RCC 7860 (cell line): ENCODE measurements at regions not wholly inside any gene's neighbourhood (a gene's known extent, or its start where the extent isn't known, plus 50 kb on each side); places are given as distances from the start of the nearest gene placed in this dataset.
A peak's percentile ranks its signal among the peaks of the same experiment; 100 is the strongest.
"Not testable (repeated sequence)": the region's sequence is repeated elsewhere in the genome, so short reads cannot be mapped to it uniquely, and the experiment has no call there.

Experiments
- DNase-seq: peaks from one replicate; pipeline ENCODE4 v3.0.0-alpha.2; 2015; ENCODE audit warnings: low spot score
- FAIRE-seq: peaks from 2 replicates; lab custom pipeline; 2012; peaks lifted over from hg19 to GRCh38; lab: Jason Lieb, UNC

DNA sequence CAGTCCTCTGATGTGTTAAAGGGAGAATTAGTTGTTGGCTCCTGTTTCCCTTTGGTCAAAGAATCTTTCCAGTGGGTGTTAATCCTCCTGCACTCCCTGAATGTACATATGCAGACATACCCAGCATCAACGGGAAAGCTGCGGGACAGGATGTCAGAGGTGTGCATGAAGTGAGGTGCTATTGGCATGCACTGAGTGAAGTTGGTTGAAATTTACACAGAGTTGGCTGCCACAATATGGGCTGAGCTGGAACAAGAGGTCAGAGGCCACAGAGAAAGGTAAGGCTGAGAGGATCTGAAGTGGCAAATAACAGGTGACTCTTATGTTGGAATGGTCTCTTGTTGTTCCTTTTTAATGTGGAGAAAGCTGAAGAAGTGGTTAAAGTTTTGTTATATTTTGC lies 82.7 kb upstream of the AKIRIN2 start:
- no peak for FAIRE-seq
- DNase-seq = no peak

DNA sequence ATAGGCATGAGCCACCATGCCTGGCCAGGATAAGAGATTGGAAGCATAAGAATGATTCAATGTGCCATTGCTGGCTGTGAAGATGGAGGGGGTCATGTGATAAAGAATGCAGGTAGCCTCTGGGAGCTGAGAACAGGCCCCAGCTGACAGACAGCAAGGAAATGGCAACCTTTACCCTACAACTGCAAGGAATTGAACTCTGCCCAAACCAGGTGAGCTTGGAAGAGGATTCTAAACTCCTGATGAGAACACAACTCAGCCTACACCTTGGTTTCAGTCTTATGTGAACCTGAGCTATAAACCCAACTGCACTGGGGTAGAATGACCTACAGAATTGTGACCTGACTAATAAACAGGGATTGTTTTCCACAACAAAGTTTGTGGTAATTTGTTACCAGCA lies 82.0 kb upstream of the AKIRIN2 start:
- DNase-seq (no peak), FAIRE-seq (no peak)

DNA sequence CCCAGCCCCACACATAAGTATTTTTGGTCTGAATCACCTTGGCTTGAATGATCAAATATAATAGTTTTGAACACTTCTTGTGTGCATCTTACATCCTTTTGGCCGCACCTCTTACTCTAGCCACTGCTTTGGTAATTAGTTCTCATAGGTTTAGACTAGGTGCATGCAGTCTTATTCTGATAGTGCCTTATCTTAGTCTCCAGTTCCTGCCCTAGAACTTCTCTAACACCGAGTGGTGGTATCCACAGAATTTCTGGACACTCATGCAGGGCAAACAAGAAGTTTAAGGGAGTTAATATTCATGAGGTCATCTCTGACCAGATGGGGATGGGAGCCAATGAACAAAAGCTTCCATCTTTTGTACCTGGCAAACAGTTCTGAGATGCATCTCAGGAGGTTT lies 77.5 kb upstream of the AKIRIN2 start:
- no peak for FAIRE-seq
- DNase-seq = no peak

DNA sequence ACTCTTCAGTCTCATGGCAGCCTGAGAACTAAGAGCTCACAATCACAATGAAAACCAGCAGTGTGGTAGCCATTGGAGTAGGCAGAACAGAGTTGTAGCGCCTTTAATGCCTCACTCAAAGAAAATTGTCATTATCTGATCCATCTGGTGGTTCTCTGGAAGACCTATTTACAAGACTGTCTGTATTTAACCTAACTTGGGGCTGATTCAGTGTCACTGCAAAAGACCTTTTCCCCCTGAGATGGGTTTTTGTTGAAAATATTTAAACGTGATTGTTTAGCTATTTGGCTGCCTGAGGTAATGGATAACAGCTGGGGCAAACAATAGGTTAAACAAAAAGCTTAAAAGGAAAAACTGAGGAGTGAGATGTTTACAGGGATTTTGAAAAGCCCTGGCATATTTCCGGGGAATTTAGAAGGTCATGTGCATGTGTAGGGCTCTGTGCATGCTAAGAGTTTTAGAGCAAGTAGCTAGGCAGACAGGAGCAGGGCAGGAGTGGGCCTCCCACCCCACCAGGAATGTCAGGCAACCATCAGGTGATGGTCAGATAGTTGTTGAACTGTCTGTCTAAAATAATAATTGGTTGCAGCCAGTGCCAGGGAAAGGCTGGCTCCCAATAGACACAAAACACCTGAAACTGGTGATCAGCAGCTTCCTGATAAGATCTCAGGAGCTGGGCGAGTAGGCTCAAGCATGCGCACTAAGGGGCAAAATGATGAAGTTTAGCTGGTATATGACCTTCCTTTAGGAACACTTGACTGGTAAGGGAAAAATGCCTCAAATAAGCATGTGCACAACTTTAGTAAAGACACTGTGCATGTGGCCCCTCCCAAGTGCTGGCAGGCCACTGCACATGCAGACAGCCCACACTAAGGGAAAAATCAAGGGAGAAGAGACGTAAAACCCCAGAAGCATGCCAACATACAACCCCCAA lies 70.8 kb upstream of the AKIRIN2 start:
- DNase-seq (no peak), FAIRE-seq (no peak)

DNA sequence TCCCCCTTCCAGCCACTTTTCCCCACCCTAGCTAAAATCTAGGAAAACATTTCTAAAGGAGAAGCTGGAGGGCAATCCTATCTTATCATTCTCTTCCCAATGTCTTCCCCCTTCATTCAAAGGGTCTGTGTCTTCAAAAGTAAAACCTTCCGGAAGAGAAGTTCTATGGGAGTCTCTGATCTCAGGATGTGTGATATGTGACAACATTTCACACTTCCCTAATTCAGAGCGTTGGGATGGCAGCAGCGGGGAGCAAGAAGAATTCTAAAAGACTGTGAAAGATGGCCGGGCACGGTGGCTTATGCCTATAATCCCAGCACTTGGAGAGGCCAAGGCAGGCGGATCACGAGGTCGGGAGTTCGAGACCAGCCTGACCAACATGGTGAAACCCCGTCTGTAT lies 65.4 kb upstream of the AKIRIN2 start:
- FAIRE-seq = no peak

DNA sequence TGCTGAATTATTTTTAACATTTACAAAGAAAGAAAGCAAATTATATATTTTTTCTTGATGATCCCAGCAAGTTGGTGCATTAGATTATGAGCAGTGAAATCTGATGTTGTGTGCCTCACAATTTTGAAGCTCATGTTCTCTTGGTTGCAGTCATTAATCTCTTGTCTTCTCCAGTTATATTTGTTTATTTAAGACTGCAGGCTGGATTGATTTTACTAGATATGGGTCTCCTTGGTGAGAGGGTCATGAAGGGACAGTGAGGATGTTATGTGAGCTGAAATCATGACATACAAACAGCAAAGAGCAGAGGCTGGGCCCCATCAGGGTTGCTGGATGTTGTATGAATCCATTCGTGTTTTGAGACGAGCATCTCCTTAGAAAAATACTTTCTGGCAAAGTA lies 64.2 kb upstream of the AKIRIN2 start:
- DNase-seq = no peak
- no peak for FAIRE-seq

More for the DNA sequence above, 65.4 kb upstream of the AKIRIN2 start:
- DNase-seq = no peak

DNA sequence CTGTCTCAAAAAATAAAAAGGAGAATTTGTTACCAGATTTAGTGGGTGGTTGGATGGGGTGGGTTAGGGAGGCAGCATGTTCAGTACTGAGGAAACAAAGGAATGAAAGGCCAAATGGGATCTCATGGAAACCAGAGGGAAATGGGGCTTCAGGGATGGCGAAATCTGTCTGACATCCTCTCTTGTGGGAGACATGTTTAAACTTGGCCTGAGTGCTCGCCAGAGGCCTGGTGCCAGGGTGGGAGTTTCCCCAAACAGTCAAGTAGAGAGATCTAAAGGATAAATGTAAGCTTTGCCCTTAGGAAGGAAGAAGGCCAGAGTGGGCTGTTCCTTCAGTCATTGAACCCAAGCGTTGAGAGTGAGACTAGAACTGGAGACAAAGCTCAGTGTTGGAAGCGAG lies 61.9 kb upstream of the AKIRIN2 start:
- DNase-seq (no peak), FAIRE-seq (no peak)

DNA sequence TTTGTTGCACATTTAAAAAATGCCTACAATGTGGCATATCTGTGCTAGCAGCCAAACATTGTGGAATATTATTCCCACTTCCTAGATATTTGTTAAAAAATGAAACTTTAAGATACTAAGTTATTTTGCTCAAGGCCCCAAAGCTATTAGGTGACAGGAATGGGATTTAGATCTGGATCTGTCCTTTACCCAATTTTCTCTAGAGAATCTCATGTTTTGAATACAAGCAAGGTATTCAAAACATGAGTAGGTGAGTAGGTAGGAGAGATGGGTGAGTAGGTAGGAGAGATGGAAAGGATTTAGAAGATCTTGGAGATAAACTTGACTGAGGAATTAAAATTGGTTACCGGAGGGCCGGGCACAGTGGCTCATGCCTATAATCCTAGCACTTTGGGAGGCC lies 61.2 kb upstream of the AKIRIN2 start:
- DNase-seq (no peak), FAIRE-seq (no peak)

DNA sequence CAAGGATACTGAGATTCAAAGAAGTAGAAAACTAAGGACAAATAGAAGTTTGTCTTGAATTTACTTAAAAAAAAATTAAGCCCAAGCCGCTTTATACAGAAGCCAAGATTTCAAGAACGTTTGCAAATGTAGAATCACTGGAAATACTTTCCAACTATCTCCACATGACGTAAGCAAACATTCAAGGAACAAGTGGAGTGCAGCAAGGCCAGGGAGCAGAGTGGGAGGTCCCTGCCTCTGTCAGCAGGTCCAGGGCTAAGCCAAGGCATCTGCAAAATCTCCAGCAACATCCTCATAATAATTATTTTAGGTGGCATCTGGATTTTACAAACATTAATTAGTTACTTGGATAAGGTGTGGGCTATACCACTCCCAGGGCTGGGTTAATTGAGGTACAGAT lies 60.1 kb upstream of the AKIRIN2 start:
- no peak for DNase-seq
- no peak for FAIRE-seq

DNA sequence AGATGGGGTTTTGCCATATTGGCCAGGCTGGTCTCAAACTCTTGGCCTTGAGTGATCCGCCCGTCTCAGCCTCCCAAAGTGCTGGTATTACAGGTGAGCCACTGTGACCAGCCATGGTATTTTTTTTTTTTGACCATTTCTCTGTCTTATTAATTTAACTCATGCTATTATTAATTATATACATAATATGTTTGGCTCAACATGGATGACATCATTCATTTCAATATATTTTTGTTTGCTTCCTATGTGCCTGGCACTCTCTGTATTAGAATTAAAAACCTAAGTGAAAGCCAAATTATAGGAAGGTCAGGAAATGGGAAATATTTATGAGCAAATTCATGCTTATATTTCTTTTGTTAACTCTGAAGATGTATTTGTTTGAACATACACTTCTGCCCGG lies 55.8 kb upstream of the AKIRIN2 start:
- FAIRE-seq = no peak

DNA sequence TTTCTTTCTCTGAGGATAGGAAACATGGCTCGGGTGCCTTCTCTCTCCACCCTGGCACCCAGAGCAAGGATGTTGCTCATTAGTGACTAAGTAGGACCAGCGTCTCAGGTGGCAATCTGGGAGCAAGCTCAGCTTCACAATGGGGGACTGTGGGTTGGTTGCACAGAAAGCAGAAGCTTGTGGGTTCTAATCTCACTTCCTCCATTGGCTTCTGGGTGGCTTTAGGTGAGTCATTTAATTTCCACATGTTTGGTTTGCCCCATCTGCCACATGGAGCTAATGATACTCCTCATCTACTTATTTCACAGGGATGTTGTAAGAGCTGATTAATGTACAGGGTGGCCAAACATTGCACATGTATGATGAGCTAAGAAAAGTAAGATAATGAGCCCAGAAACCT lies 54.8 kb upstream of the AKIRIN2 start:
- DNase-seq (peak; percentile 57), FAIRE-seq (peak; percentile 68)

More for the DNA sequence above, 55.8 kb upstream of the AKIRIN2 start:
- no peak for DNase-seq

DNA sequence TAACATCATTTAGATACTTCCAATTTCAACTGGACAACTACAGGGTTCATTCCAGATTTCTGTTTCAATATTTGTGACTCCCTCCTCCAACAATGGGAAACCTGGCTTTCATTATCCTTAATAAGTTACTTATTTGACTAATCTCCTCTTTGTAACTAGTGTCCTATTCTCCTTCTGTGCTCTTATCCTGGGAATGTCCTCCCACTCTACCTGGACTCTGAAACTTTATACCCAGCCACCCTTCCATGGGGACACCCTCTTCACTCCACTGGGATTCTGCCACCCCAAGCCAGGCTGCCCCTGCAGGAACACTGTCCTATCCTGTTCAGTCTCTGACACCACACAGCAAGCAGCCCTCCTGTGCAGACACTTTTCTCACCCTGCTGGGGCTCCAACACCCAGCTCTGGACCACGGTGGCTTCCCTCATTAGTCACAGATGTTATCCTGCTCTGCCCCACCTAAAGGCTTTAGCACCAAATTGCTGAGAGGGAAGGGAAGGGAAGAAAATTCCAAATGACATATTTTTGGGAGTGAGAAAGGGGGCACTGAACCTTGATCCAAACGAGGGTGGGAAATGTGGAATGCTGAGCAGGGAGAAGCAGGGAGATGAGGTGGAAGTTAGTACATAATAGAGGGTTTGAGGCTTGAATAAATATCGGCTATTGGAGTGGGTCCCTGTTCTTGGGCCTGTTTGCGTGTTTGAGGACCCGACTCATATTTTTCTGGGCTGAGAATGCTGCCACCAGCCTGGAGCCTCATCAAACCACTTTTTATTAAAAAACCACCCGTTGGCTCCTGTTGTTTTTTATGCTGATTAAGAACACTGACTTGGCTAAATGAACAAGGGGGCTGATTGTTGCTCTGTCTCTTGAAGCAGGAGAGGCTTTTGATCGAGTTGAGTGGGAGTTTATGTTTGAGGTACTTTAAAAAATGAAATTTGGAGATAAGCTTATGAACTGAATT lies 54.0 kb upstream of the AKIRIN2 start:
- DNase-seq (no peak), FAIRE-seq (no peak)

DNA sequence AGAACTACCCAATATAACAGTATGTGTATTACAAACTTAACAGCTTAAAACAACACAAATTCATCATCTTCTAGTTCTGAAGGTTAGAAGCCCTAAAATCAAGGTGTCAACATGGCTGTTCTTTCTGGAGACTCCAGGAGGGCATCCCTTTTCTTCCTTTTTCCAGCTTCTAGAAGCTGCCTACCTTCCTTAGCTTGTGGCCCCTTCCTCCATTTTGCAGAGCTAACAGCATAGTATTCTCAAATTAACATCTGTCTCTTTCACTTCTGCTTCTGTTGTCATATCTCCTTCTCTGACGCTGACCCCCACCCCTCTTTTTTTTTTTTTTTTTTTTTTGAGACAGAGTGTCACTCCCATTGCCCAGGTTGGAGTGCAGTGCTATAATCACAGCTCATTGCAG lies 52.8 kb upstream of the AKIRIN2 start:
- DNase-seq (no peak), FAIRE-seq (no peak)

DNA sequence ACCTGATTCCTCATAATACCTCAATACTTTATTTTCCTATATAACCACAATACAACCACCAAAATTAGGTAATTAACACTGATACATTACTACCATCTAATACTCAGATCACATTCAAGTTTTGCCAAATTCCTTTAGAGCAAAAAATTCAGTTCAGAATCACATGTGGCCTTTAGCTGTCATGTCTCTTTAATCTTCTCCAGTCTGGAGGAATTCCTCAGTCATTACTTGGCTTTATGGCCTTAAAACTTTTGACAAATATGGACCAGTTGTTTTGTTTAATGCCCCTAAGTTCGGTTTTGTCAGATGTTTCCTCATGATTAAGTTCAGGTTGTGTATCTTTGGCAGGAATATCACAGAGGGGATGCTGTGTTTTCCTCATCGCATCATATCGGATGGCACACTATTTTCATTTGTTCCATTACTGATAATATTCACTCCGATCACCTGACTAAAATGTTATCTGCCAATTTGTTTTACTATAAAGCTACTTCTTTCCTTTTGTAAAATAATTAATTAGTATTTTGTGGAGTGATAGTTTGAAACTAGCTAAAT lies 51.2 kb upstream of the AKIRIN2 start:
- DNase-seq (no peak), FAIRE-seq (no peak)

DNA sequence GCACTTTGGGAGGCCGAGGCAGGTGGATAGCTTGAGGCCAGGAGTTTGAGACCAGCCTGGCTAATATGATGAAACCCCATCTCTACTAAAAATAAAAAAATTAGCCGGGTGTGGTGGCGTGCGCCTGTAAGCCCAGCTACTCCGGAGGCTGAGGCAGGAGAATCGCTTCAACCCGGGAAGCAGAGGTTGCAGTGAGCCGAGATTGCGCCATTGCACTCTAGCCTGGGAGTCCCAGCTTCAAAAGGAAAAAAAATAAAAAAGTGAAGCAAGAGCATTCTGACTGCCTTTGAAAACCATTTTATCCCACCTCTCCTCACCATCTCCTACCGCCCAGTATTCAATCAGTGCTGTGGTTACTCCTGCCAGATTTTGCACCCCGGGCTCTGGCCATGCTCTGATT lies 50.5 kb upstream of the AKIRIN2 start:
- not testable (repeated sequence) for FAIRE-seq, DNase-seq
